ENCODE measurements at regions not wholly inside any gene's neighbourhood (a gene's known extent, or its start where the extent isn't known, plus 50 kb on each side); places are given as distances from the start of the nearest gene placed in this dataset.

GRCh38 chr7:85386460-85386859, 199.6 kb upstream of the SEMA3D start:
- Histone ChIP-seq H3K36me3 (ENCODE audit: insufficient read depth, low read length) (no peaks in the 10 kb centered on the region), H3K79me2 (ENCODE audit: insufficient read depth, low read length) (no peaks in the 10 kb centered on the region), H3K4me2 (ENCODE audit: low read length) (no peak overlapping the region), H3K27ac (ENCODE audit: low read depth, low read length, poor library complexity, severe bottlenecking) (no peak overlapping the region), H2AFZ (ENCODE audit: low read length) (no peak overlapping the region), H3K27me3 (ENCODE audit: insufficient read depth, low read length) (no peaks in the 10 kb centered on the region), H3K4me1 (ENCODE audit: insufficient read depth, low read length, severe bottlenecking) (no peaks in the 10 kb centered on the region), H3K9ac (ENCODE audit: low read length) (no peak overlapping the region), H3K9me2 (ENCODE audit: low read depth, low read length) (no peaks in the 10 kb centered on the region), H4K20me1 (ENCODE audit: insufficient read depth, low read length) (no peaks in the 10 kb centered on the region; the same call in 1 of the 2 replicates), H3F3A (ENCODE audit: insufficient read depth, low read length) (no peaks in the 10 kb centered on the region), H3K4me3 (ENCODE audit: low read depth, low read length, poor library complexity, severe bottlenecking) (no peak overlapping the region), H3K9me3 (ENCODE audit: low read length) (no peaks in the 10 kb centered on the region)
- no peak for TF ChIP-seq EZH2 (IDR thresholded peaks at IDR 0.05; ENCODE audit: borderline replicate concordance, low read length)
- no peak for TF ChIP-seq CTCF (IDR thresholded peaks at IDR 0.05; ENCODE audit: low read length)

- H3F3A ChIP-seq (ENCODE audit: insufficient read depth, low read length), result no peaks in the 10 kb centered on the region
- no peaks in the 10 kb centered on the region for H3K27me3 ChIP-seq (ENCODE audit: insufficient read depth, low read length)
- no peaks in the 10 kb centered on the region for H3K9me2 ChIP-seq (ENCODE audit: low read depth, low read length)
- no peaks in the 10 kb centered on the region for H3K4me1 ChIP-seq (ENCODE audit: insufficient read depth, low read length, severe bottlenecking)
- H2AFZ ChIP-seq (ENCODE audit: low read length), result no peak overlapping the region
- H3K9ac ChIP-seq (ENCODE audit: low read length), result no peak overlapping the region
- H3K79me2 ChIP-seq (ENCODE audit: insufficient read depth, low read length), result no peaks in the 10 kb centered on the region
- no peaks in the 10 kb centered on the region; the same call in 1 of the 2 replicates for H4K20me1 ChIP-seq (ENCODE audit: insufficient read depth, low read length)
- H3K36me3 ChIP-seq (ENCODE audit: insufficient read depth, low read length), result no peaks in the 10 kb centered on the region
- H3K4me3 ChIP-seq (ENCODE audit: low read depth, low read length, poor library complexity, severe bottlenecking), result no peak overlapping the region
- no peaks in the 10 kb centered on the region for H3K9me3 ChIP-seq (ENCODE audit: low read length)
- H3K4me2 ChIP-seq (ENCODE audit: low read length), result no peak overlapping the region
- no peak overlapping the region for H3K27ac ChIP-seq (ENCODE audit: low read depth, low read length, poor library complexity, severe bottlenecking)
- TF ChIP-seq CTCF (IDR thresholded peaks at IDR 0.05; ENCODE audit: low read length) (no peak), EZH2 (IDR thresholded peaks at IDR 0.05; ENCODE audit: borderline replicate concordance, low read length) (no peak)
These were observed 197.5 kb upstream of the SEMA3D start for GRCh38 chr7:85384392-85384791.

- H3K79me2 ChIP-seq (ENCODE audit: insufficient read depth, low read length), result no peaks in the 10 kb centered on the region
- H4K20me1 ChIP-seq (ENCODE audit: insufficient read depth, low read length), result no peaks in the 10 kb centered on the region
- H3K27ac ChIP-seq (ENCODE audit: low read depth, low read length, poor library complexity, severe bottlenecking), result no peak overlapping the region
- no peak overlapping the region for H2AFZ ChIP-seq (ENCODE audit: low read length)
- H3K27me3 ChIP-seq (ENCODE audit: insufficient read depth, low read length), result no peaks in the 10 kb centered on the region
- H3F3A ChIP-seq (ENCODE audit: insufficient read depth, low read length), result no peaks in the 10 kb centered on the region
- no peak overlapping the region for H3K4me3 ChIP-seq (ENCODE audit: low read depth, low read length, poor library complexity, severe bottlenecking)
- no peak overlapping the region for H3K9ac ChIP-seq (ENCODE audit: low read length)
- no peak overlapping the region for H3K4me2 ChIP-seq (ENCODE audit: low read length)
- H3K9me3 ChIP-seq (ENCODE audit: low read length), result no peaks in the 10 kb centered on the region
- TF ChIP-seq EZH2 (IDR thresholded peaks at IDR 0.05; ENCODE audit: borderline replicate concordance, low read length) (no peak), CTCF (IDR thresholded peaks at IDR 0.05; ENCODE audit: low read length) (no peak)
- H3K9me2 ChIP-seq (ENCODE audit: low read depth, low read length), result no peaks in the 10 kb centered on the region
- H3K36me3 ChIP-seq (ENCODE audit: insufficient read depth, low read length), result no peaks in the 10 kb centered on the region
- H3K4me1 ChIP-seq (ENCODE audit: insufficient read depth, low read length, severe bottlenecking), result no peaks in the 10 kb centered on the region
These were observed 194.4 kb upstream of the SEMA3D start for GRCh38 chr7:85381212-85381611.

All from OCI-LY1 (cell line).